Erythroblast (primary cell): ENCODE measurements at regions not wholly inside any gene's neighbourhood (a gene's known extent, or its start where the extent isn't known, plus 50 kb on each side); places are given as distances from the start of the nearest gene placed in this dataset.

Experiments used
- GATA1 ChIP-seq: IDR thresholded peaks from 2 replicates; pipeline ENCODE4 v1.6.1; 2011; ENCODE audit warnings: low read depth, mild to moderate bottlenecking, control low read depth, low read length, moderate library complexity
- POLR2A ChIP-seq: IDR thresholded peaks from 2 replicates; pipeline ENCODE4 v1.6.1; 2011; ENCODE audit warnings: mild to moderate bottlenecking, low read length

- TF ChIP-seq POLR2A (no peak), GATA1 (no peak)
Observed at GRCh38 chrY:15546177-15546754, 1021.9 kb downstream of the NLGN4Y start.
